H1 (cell line): ENCODE measurements at regions not wholly inside any gene's neighbourhood (a gene's known extent, or its start where the extent isn't known, plus 50 kb on each side); places are given as distances from the start of the nearest gene placed in this dataset.

Source experiments
- BACH1 ChIP-seq: IDR thresholded peaks from 2 replicates; pipeline ENCODE4 v1.6.1; 2012; ENCODE audit warnings: low read length, improper control_type of control experiment
- RFX5 ChIP-seq: IDR thresholded peaks from 2 replicates; pipeline ENCODE4 v1.6.1; 2011; ENCODE audit warnings: low read depth, low read length, improper control_type of control experiment, borderline replicate concordance
- RXRA ChIP-seq: IDR thresholded peaks from 2 replicates; pipeline ENCODE4 v1.6.1; 2011; ENCODE audit warnings: low read depth, mild to moderate bottlenecking, low read length, moderate library complexity; ENCODE audit not compliant: insufficient read depth
- SP1 ChIP-seq: IDR thresholded peaks from 2 replicates; pipeline ENCODE4 v1.6.1; 2011; ENCODE audit warnings: low read depth, low read length
- TF ChIP-seq, protein P1 (sequence below), 3 experiments: IDR thresholded peaks; 1 replicate in 2 of 3; 2 replicates in 1 of 3; pipeline versions ENCODE4 v1.5.1 to v1.6.1; 2011; ENCODE audit warnings: low read length in 3 of 3, mild to moderate bottlenecking in 3 of 3, inconsistent platforms in 2 of 3, low read depth in 1 of 3, moderate library complexity in 1 of 3; ENCODE audit not compliant: insufficient read depth in 1 of 3; ENCODE audit errors: control extremely low read depth in 1 of 3
- TF ChIP-seq, protein P2 (sequence below): IDR thresholded peaks from 2 replicates; pipeline ENCODE4 v1.6.1; 2012; ENCODE audit warnings: inconsistent platforms

DNA sequence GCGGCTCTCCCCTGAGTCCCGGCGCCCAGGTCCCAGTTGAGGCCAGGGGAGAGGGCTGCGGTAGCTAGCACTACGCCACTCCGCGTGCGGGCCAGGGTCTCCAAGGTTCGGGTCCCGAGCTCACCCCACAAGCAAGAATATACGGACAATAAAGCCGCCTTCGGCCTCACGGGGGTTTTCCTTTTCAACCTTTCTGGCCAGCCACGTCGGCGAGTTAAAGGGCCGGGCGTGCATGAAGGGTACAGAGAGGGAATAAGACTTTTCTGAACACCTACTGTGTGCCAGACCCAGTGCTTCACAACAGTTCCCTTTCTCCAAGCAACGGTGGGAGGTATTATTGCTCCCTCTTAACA is 138.5 kb upstream of the ZIC3 start:
- TF ChIP-seq BACH1 (no peak), RXRA (no peak), SP1 (no peak), RFX5 (no peak)
- TF ChIP-seq, protein P1, sequence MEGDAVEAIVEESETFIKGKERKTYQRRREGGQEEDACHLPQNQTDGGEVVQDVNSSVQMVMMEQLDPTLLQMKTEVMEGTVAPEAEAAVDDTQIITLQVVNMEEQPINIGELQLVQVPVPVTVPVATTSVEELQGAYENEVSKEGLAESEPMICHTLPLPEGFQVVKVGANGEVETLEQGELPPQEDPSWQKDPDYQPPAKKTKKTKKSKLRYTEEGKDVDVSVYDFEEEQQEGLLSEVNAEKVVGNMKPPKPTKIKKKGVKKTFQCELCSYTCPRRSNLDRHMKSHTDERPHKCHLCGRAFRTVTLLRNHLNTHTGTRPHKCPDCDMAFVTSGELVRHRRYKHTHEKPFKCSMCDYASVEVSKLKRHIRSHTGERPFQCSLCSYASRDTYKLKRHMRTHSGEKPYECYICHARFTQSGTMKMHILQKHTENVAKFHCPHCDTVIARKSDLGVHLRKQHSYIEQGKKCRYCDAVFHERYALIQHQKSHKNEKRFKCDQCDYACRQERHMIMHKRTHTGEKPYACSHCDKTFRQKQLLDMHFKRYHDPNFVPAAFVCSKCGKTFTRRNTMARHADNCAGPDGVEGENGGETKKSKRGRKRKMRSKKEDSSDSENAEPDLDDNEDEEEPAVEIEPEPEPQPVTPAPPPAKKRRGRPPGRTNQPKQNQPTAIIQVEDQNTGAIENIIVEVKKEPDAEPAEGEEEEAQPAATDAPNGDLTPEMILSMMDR (IDR thresholded peaks at IDR 0.05; ENCODE audit: control extremely low read depth in 1 of 3, insufficient read depth in 1 of 3, low read depth in 1 of 3, low read length in 3 of 3) = no peak
- TF ChIP-seq, protein P2, sequence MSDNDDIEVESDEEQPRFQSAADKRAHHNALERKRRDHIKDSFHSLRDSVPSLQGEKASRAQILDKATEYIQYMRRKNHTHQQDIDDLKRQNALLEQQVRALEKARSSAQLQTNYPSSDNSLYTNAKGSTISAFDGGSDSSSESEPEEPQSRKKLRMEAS = no peak
